IMR-90 (cell line): ENCODE measurements at regions not wholly inside any gene's neighbourhood (a gene's known extent, or its start where the extent isn't known, plus 50 kb on each side); places are given as distances from the start of the nearest gene placed in this dataset.

Experiments used
- ATAC-seq: fragments of 200-7000 bp; cut with Tn5 transposase; 2 replicates; pipeline ENCODE4 v1.9.1; 2020; ENCODE audit warnings: low read depth, mild to moderate bottlenecking, moderate library complexity
- BruUV-seq: library from RNA; stranded (reverse); fragments of 400-500 nt; replicated peaks from 2 replicates; lab custom pipeline; 2021; lab: Mats Ljungman, UMichigan
- CTCF ChIA-PET: fragments of 300-600 bp; formaldehyde crosslinking; extraction: SDS; loops from one replicate; lab custom pipeline; 2021; ENCODE audit warnings: antibody characterized with exemption; lab: Yijun Ruan, JAX
- POLR2A ChIA-PET: fragments of 300-600 bp; sonication (Branson Sonifier 250); formaldehyde crosslinking; loops from one replicate; lab custom pipeline; 2022; ENCODE audit warnings: antibody characterized with exemption; ENCODE audit not compliant: unreplicated experiment; lab: Charles Lee
- DNase-seq: peaks from one replicate; pipeline ENCODE4 v3.0.0; 2013
- H2AFZ ChIP-seq: replicated peaks from 2 replicates; pipeline ENCODE3; 2013; ENCODE audit warnings: low read length, mild to moderate bottlenecking; ENCODE audit not compliant: poor library complexity
- H2AK5ac ChIP-seq: 2 replicates; pipeline ENCODE4 v1.6.1; 2013; ENCODE audit warnings: low read depth, low read length, inconsistent platforms
- H2AK9ac ChIP-seq: replicated peaks from 2 replicates; pipeline ENCODE3; 2013; ENCODE audit warnings: mild to moderate bottlenecking, low read depth, low read length, moderate library complexity; ENCODE audit not compliant: poor library complexity
- H2BK120ac ChIP-seq: 2 replicates; pipeline ENCODE4 v1.6.1; 2013; ENCODE audit warnings: low read depth, low read length, inconsistent platforms
- H2BK15ac ChIP-seq: 3 replicates; pipeline ENCODE4 v1.6.1; 2013; ENCODE audit warnings: low read depth, low read length, inconsistent platforms
- H2BK20ac ChIP-seq: 2 replicates; pipeline ENCODE4 v1.6.1; 2013; ENCODE audit warnings: low read depth, mild to moderate bottlenecking, inconsistent platforms, low read length, moderate library complexity
- H2BK5ac ChIP-seq: 2 replicates; pipeline ENCODE4 v1.6.1; 2013; ENCODE audit warnings: mild to moderate bottlenecking, low read depth, low read length, inconsistent platforms; ENCODE audit not compliant: poor library complexity, severe bottlenecking
- H3K14ac ChIP-seq: replicated peaks from 2 replicates; pipeline ENCODE4 v1.6.1; 2013; ENCODE audit warnings: low read depth, low read length, inconsistent platforms
- H3K18ac ChIP-seq: 2 replicates; pipeline ENCODE4 v1.6.1; 2013; ENCODE audit warnings: low read depth, low read length, control low read depth
- H3K23ac ChIP-seq: 2 replicates; pipeline ENCODE4 v1.6.1; 2013; ENCODE audit warnings: low read depth, low read length, inconsistent platforms
- H3K27ac ChIP-seq: 2 replicates; pipeline ENCODE4 v1.5.1; 2013; ENCODE audit warnings: mild to moderate bottlenecking, control low read depth, low read length; ENCODE audit not compliant: insufficient read depth
- H3K27me3 ChIP-seq: 2 replicates; pipeline ENCODE4 v1.6.1; 2013; ENCODE audit warnings: low read length; ENCODE audit not compliant: control insufficient read depth, insufficient read depth
- H3K36me3 ChIP-seq: 2 replicates; pipeline ENCODE4 v1.6.1; 2013; ENCODE audit warnings: low read length, mixed read lengths; ENCODE audit not compliant: control insufficient read depth, insufficient read depth
- H3K4ac ChIP-seq: 2 replicates; pipeline ENCODE4 v1.6.1; 2013; ENCODE audit warnings: low read depth, low read length, inconsistent platforms
- H3K4me1 ChIP-seq: 2 replicates; pipeline ENCODE4 v1.6.1; 2013; ENCODE audit warnings: low read length, mixed read lengths; ENCODE audit not compliant: control insufficient read depth, insufficient read depth
- H3K4me2 ChIP-seq: 2 replicates; pipeline ENCODE4 v1.6.1; 2013; ENCODE audit warnings: low read depth, mild to moderate bottlenecking, control low read depth, low read length, moderate library complexity
- H3K4me3 ChIP-seq: 2 replicates; pipeline ENCODE4 v1.5.1; 2013; ENCODE audit warnings: low read depth, mild to moderate bottlenecking, control low read depth, low read length, moderate library complexity; ENCODE audit not compliant: insufficient read depth
- H3K56ac ChIP-seq: 2 replicates; pipeline ENCODE4 v1.6.1; 2013; ENCODE audit warnings: low read length, inconsistent platforms; ENCODE audit not compliant: insufficient read depth; ENCODE audit errors: extremely low read depth
- H3K79me1 ChIP-seq, 2 experiments: 2 replicates each; pipeline ENCODE4 v1.6.1; 2013; ENCODE audit warnings: low read length in 2 of 2, inconsistent platforms in 1 of 2, low read depth in 1 of 2
- H3K9ac ChIP-seq: 2 replicates; pipeline ENCODE4 v1.6.1; 2013; ENCODE audit warnings: low read depth, low read length, control low read depth
- H3K9me1 ChIP-seq: 2 replicates; pipeline ENCODE4 v1.6.1; 2013; ENCODE audit warnings: low read length, inconsistent platforms; ENCODE audit not compliant: insufficient read depth
- H3K9me3 ChIP-seq: 2 replicates; pipeline ENCODE4 v1.6.1; 2013; ENCODE audit warnings: low read length; ENCODE audit not compliant: control insufficient read depth, insufficient read depth
- H4K20me1 ChIP-seq: 2 replicates; pipeline ENCODE4 v1.6.1; 2013; ENCODE audit warnings: low read length, inconsistent platforms; ENCODE audit not compliant: insufficient read depth
- H4K5ac ChIP-seq: 2 replicates; pipeline ENCODE4 v1.6.1; 2013; ENCODE audit warnings: mild to moderate bottlenecking, low read depth, low read length, control low read depth
- H4K8ac ChIP-seq, 2 experiments: 2 replicates each; pipeline ENCODE4 v1.6.1; 2013; ENCODE audit warnings: low read depth in 2 of 2, low read length in 2 of 2, control low read depth in 1 of 2, inconsistent platforms in 1 of 2
- H4K91ac ChIP-seq: 2 replicates; pipeline ENCODE4 v1.6.1; 2013; ENCODE audit warnings: low read depth, low read length, inconsistent platforms; ENCODE audit not compliant: insufficient read depth
- CEBPB ChIP-seq: IDR thresholded peaks from 2 replicates; pipeline ENCODE4 v1.6.1; 2012; ENCODE audit warnings: low read depth, low read length, improper control_type of control experiment
- ELK1 ChIP-seq: fragments of 150-350 bp; IDR thresholded peaks from 2 replicates; pipeline ENCODE4 v1.6.1; 2016; ENCODE audit warnings: low read depth, mild to moderate bottlenecking, low read length, moderate library complexity, borderline replicate concordance
- FOS ChIP-seq: fragments of 150-350 bp; IDR thresholded peaks from 2 replicates; pipeline ENCODE4 v1.6.1; 2016; ENCODE audit warnings: low read depth, low read length
- MAZ ChIP-seq: IDR thresholded peaks from 2 replicates; pipeline ENCODE4 v1.6.1; 2012; ENCODE audit warnings: low read depth, mild to moderate bottlenecking, low read length, improper control_type of control experiment, moderate library complexity, borderline replicate concordance
- NFE2L2 ChIP-seq: fragments of 150-350 bp; IDR thresholded peaks from 2 replicates; pipeline ENCODE4 v1.6.1; 2016; ENCODE audit warnings: low read depth, mild to moderate bottlenecking, low read length
- SMC3 ChIP-seq: fragments of 150-350 bp; IDR thresholded peaks from 2 replicates; pipeline ENCODE4 v1.6.1; 2016; ENCODE audit warnings: low read depth, mild to moderate bottlenecking, antibody characterized with exemption, low read length, moderate library complexity
- WGBS, 2 experiments: methylation state at CpG; one replicate each; pipeline versions ENCODE4 v1.1.5 to v1.1.7; 2013; ENCODE audit warnings: missing lambda C conversion rate in 2 of 2; ENCODE audit not compliant: insufficient read length in 1 of 2; ENCODE audit errors: extremely low coverage in 2 of 2; 5-methylcytosine and 5-hydroxymethylcytosine counted together
- dilution Hi-C: fragments of 300-500 bp; cut with HindIII; formaldehyde crosslinking; loops from one replicate; pipeline ENCODE4 v1.14.3; 2018; ENCODE audit warnings: low sequenced_read_pairs; ENCODE audit not compliant: unreplicated experiment
- in situ Hi-C: fragments of 300-500 bp; cut with MboI; formaldehyde crosslinking; loops from 3 replicates; pipeline ENCODE4 v1.14.3; 2019; ENCODE audit warnings: low sequenced_read_pairs, inconsistent platforms, mixed read lengths
- intact Hi-C: fragments of 100-400 bp; cut with micrococcal nuclease; formaldehyde crosslinking; loops from 2 replicates; pipeline ENCODE4 v1.10.0; 2022

- no TSS peak for BruUV-seq
- 88% methylated on average over 3 of the region's 5 CpGs; no CpG with 5 or more reads in 1 of the 2 experiments for WGBS, 2 experiments
- Histone ChIP-seq H3K9ac (no peak overlapping the region), H2BK20ac (no peak overlapping the region), H2AFZ (no peak overlapping the region), H3K14ac (no peak overlapping the region), H4K8ac (no peak overlapping the region), H3K4me3 (no peak overlapping the region), H3K9me1 (peaks cover 6% of the 10 kb centered on the region; the same call in 1 of the 2 replicates), H3K23ac (no peak overlapping the region), H3K18ac (no peak overlapping the region), H3K4ac (no peak overlapping the region), H2BK15ac (peak overlapping the region; percentile 67; the same call in 1 of the 3 replicates), H4K20me1 (no peaks in the 10 kb centered on the region), H2BK120ac (no peak overlapping the region), H3K9me3 (no peaks in the 10 kb centered on the region), H2BK5ac (no peak overlapping the region), H3K79me1 (no peaks in the 10 kb centered on the region), H4K91ac (no peak overlapping the region), H2AK9ac (no peak overlapping the region), H4K5ac (no peak overlapping the region), H3K4me1 (peaks cover 14% of the 10 kb centered on the region), H3K27me3 (no peaks in the 10 kb centered on the region), H3K36me3 (no peaks in the 10 kb centered on the region), H3K4me2 (no peak overlapping the region), H3K27ac (no peak overlapping the region), H3K56ac (no peak overlapping the region), H2AK5ac (peak overlapping the region; percentile 13; the same call in 1 of the 2 replicates)
- dilution Hi-C loops = no loop called here
- ChIA-PET POLR2A (no interaction called here), CTCF (no interaction called here)
- intact Hi-C loops = loop anchor here (10.0 kb wide), 2 partner anchors 324 to 364 kb away; no protein-coding TSS in a partner anchor
- no peak for DNase-seq
- TF ChIP-seq NFE2L2 = no peak
- no peak for TF ChIP-seq SMC3
- TF ChIP-seq FOS = no peak
- TF ChIP-seq CEBPB = no peak
- no peak for TF ChIP-seq ELK1
- TF ChIP-seq MAZ = no peak
- in situ Hi-C loops = loop anchor here (5.0 kb wide), 1 partner anchor 196 kb away; no protein-coding TSS in a partner anchor
- ATAC-seq = no peak
These were observed 129.0 kb upstream of the STX18 start for GRCh38 chr4:4670869-4671268.
